ENCODE measurements at regions not wholly inside any gene's neighbourhood (a gene's known extent, or its start where the extent isn't known, plus 50 kb on each side); places are given as distances from the start of the nearest gene placed in this dataset.

DNA sequence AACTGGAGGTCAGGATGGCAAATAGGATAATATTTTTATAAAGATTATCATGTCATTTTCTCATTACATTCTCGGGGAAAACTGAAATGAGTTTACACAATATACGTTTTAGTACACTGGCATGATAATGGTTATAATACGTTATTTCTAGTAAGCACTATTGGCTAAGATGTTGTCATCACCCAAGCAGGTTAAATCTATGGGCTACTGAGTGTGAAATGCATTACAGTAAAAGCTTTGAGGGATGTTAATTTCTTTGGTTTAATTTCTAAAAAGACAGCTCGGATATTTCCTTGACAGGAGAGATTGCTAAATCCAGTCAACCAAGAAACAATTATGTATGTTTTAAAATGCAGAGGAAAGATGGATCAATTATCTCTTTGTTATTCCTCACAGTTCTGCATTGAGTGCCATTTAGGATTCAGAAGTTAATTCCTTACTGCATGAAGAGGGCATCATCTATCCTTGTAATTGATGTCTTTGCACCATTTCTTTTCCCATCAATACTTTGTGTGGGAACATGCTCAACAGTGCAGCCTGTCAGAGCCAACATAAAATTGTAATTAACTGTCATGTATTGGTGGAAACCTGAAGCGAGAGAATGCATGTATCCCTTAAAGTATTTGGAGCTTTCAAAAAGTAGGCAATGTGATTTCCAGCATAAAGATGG, 222.4 kb upstream of the ZP4 start:
- DNase-seq (ENCODE audit: low spot score): peak; percentile 18

- peak; percentile 49 for DNase-seq (ENCODE audit: low spot score)
Observed at GRCh38 chr1:238111516-238111915, 220.8 kb upstream of the ZP4 start.

DNA sequence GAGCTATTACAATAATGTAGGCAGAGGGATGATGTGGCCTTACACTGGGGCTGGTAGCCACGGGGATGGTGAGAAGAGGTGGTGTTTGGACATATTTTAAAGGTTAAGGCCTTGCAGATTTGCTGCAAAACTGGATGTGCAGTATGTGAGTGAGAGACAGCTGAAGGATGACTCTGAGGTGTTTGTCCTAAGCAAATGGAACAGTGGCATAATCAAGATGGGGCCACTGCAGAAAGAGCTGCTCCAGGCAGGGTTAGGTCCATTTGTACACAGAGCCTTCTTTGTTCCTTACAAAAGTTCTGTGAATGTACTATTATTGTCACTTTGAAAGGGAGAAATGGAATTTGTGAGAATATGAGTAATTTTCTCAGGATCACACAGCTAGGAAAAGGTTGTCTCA, 220.4 kb upstream of the ZP4 start:
- no peak for DNase-seq (ENCODE audit: low spot score)

DNA sequence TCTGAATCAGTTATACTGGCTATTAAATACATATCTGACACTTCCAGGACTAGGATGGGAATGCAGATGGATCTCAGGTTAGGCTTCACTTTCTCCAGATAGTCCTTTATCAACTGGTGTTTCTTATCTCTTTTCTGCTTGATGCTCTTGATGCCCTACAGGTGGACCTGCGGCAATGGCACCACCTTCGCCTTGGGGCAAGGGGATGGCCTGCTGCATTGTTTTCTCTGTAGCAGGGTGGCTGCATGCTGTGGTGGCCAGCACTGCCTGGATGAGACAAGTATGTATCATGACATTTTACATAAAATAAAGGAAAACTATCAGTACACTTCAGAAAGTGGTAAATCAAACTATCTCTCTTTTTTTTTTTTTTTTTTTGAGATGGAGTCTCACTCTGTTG, 217.7 kb upstream of the ZP4 start:
- no peak for DNase-seq (ENCODE audit: low spot score)

- DNase-seq (ENCODE audit: low spot score): no peak
Observed at GRCh38 chr1:238107322-238107721, 216.6 kb upstream of the ZP4 start.

- no peak for DNase-seq (ENCODE audit: low spot score)
Observed at GRCh38 chr1:238104752-238105151, 214.0 kb upstream of the ZP4 start.

DNA sequence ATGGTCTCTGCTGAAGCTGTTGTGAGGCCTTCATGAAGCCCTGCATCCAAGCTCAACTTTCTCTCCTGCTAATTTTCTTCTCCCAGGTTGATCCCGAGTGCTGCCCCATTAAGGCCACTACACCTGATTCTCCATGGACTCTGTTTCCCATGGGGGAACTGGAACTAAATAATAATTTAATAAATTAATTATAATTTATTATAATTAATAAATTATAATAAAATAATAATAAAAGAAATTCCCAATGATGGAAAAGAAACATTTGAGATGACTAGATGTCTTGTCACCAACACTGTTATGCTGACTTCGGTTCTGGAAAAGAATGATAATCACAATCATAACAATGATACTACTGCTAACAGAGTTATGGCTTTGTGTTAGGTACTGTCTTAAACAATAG, 211.2 kb upstream of the ZP4 start:
- DNase-seq (ENCODE audit: low spot score): no peak

DNA sequence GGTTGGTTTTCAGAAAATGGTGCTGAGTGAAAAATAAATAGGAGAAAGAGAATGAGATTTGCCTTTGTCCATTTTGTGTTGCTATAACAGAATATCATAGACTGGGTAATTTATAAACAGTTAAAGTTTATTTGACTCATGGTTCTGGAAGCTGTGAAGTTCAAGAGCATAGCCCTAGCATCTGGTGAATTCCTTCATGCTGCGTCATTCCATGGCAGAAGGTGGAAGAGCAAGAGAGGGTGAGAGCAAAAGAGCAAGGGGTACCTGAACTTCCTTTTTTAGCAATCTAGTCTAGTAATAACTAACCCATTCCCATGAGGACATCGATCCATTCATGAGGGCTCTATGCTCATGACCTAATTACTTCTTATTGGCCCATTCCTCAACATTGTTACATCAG, 209.1 kb upstream of the ZP4 start:
- no peak for DNase-seq (ENCODE audit: low spot score)

DNA sequence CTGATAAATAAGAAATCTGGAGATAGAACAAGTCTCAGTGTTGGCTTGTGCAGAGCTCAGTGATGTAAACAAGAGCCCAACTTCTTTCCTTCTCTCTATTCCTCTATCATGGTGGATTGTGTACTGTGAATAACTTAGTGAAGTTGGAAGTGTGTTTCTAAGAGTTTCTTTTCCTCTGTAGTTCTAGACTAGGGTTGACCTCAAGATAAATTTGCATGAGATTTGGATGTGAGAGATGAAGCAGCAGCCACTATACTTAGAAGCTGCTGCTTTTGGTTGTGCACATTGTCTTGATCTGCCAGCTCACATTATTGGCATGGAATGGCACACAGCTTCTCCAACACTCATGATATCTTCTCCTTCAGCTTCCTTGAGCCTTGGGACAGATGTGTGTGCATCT, 198.9 kb upstream of the ZP4 start:
- DNase-seq (ENCODE audit: low spot score): no peak

DNA sequence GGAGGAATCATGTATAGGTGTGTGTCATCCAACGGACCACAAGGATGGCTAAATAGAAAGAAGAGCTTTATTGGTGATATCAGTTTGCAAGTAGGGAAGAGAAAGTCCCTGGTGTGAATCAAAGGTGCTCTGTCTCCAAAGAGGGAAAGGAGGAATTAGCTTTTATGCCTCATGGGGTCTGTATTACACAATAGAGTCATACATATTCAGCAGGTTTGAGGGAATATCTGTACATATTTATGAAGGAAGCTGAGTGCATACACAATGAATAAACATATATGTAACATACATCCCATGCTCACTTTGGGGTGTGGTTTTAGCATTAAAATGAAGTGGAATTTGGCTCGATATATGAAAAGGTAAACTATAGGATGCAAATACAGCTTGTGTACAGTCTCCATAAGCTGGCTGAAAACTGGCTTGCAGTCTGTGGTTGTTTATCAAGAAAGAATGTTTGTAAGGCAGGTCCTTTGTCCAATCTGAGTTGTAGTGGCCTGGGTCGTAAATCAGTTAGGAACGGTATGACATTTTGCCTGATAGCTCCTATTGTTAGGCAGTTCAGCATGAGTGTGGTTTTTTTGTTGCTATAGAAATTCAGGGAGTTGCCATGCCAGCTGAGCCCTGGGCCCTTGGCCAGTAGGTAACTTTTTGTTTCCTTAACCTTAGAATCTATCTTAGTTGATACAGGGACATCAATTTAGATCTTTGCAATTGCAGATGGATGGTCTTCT, 198.0 kb upstream of the ZP4 start:
- DNase-seq (ENCODE audit: low spot score): no peak

- DNase-seq (ENCODE audit: low spot score): no peak
Observed at GRCh38 chr1:238073991-238074390, 183.3 kb upstream of the ZP4 start.

- no peak for DNase-seq (ENCODE audit: low spot score)
Observed at GRCh38 chr1:238071061-238071460, 180.3 kb upstream of the ZP4 start.

DNA sequence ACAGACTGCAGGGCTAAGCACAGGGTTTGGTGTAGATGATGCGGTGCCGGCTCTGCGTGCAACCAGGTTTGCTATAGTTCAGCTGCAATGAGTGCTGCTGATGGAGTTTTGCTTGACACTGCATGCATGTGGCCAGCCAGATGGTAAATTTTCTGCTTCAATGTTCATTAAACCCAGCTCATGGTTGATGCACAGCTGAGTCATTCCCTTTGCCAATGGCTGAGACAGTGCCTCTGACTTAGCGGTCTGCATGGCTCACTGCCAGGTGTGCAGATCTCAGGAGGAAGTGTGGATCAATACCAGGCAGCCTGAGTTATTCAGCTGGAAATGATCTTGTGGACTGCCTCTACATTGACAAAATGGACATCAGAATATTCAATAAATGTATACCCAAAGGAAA, 172.7 kb upstream of the ZP4 start:
- DNase-seq (ENCODE audit: low spot score): no peak

DNA sequence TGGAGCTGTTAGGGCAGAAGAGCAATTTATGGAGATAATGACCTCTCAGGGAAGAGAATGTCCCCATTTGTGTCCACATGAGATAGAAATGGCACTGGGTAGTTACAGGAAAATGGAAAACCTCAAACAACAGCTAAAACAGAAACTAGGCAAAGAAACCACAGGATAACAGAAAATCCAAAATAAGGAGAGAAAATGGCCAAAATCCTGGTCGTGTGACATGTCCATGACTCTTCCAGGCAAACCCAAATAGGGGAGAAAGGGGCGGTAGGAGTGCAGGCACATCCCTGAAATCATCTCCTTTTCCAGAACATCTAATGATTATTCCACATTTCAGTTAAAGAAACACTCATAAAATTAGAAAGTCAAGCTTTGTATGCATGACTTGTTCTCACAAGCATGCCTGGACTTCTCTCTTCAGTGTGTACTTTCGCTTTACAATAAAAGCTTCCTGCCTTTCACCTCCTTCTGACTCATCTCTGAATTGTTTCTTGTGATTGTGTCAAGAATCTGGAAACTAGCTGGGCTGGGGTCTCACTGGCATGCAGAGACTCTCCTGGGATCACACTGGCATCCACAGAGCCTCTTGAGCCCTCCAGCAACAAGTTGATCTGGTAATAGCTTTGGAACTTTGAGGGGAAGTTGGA, 171.4 kb upstream of the ZP4 start:
- DNase-seq (ENCODE audit: low spot score): no peak

GRCh38 chr1:238060061-238060460, 169.3 kb upstream of the ZP4 start:
- DNase-seq (ENCODE audit: low spot score): no peak

DNA sequence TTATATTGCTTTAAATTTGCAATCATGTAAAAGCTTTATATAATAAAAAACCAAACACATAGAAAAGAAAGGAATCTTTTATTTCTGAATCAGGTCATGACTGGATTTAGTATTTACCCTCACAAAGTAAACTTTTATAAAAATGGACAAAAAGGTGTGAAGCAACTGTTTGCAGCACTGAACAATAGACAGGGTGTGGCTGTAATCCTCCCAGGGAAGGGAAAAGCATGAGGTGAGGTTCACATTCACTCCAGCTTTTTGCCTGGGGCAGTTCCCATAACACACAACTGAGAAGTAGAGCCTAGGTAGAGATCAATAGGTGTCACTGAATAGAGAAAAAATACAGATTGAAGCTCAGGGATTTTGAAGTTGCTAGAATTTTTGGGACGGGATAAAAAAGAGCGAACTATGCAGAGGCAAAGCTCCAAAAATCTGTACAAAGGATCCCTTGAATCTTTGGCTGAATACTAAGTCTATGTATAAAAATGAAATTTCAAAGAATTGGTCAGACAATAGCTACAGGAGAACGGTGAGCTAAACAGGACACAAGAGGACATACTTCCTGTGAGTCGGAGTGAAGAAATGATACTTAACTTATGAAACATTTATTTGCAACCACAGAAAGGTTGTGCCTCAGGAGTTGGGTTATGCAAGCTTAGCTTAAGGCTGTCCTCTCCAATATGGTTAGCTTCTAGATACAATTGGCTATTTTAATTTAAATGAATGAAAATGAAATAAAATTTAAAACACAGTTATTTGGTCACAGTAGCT, 162.0 kb upstream of the ZP4 start:
- no peak for DNase-seq (ENCODE audit: low spot score)

- no peak for DNase-seq (ENCODE audit: low spot score)
Observed at GRCh38 chr1:238029126-238029525, 138.4 kb upstream of the ZP4 start.

DNA sequence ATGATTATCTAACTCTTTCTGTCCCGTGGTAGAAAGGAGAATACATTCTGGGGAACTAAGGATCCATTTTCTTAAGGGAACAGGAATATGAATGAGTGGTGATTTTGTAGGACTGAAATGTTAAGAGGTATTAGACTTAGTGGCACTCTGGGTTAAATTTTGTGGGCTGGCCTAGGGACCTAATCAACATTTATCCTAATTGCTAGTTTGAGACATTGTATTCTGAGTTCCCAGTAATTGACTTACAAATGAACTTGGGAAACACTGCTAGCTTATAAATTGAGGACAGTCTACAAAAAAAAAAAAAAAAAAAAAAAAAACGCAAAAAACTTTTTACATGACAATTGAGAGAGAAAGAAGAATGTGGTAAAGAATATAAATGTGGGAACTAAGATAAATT, 136.6 kb upstream of the ZP4 start:
- DNase-seq (ENCODE audit: low spot score): no peak

GRCh38 chr1:238023137-238023536, 132.4 kb upstream of the ZP4 start:
- no peak for DNase-seq (ENCODE audit: low spot score)

- no peak for DNase-seq (ENCODE audit: low spot score)
Observed at GRCh38 chr1:238018214-238018613, 127.5 kb upstream of the ZP4 start.

GRCh38 chr1:238006779-238007178, 116.1 kb upstream of the ZP4 start:
- no peak for DNase-seq (ENCODE audit: low spot score)

DNA sequence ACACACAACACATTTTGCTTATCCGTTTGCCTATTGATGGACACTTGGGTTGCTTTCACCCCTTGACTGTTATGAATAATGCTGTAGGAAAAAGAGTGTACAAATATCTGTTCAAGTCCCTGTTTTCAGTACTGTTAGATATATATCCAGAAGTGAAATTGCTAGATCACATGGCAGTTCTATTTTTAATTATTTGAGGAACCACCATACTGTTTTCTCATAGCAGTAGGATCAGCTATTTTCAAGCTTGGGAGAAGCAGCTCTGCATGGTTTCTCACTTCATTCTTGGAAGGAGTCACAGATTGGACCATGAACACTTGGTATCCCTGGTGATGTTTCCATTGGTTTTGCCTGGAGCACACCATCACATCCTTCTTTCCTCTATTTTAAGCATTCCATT, 114.4 kb upstream of the ZP4 start:
- no peak for DNase-seq (ENCODE audit: low spot score)

DNA sequence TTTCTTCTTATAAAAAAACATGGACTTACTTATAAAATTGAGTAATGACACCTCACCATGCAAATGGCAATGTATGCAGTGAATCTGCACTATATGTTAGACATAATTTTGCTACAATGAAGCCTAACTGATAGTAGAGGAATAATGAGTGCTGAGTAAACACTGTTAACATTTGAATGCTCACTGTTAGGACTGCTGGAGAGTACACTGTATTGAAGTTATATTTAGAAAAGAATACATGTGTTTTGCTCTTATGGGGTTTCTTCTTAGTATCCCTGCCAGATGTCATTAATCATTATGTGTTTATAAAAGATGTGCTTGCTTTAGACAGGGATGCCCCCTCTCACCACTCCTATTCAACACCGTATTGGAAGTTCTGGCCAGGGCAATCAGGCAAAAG, 111.1 kb upstream of the ZP4 start:
- DNase-seq (ENCODE audit: low spot score): no peak

All from putamen (tissue), 1 donor.